Cardiac muscle cell (in vitro differentiated cells and primary cell): ENCODE measurements at regions not wholly inside any gene's neighbourhood (a gene's known extent, or its start where the extent isn't known, plus 50 kb on each side); places are given as distances from the start of the nearest gene placed in this dataset.
A peak's percentile ranks its signal among the peaks of the same experiment; 100 is the strongest.

Experiments used
- DNase-seq, 2 donors: peaks; one replicate each; pipeline versions ENCODE4 v3.0.0 to v3.0.0-alpha.2; 2010 to 2017; ENCODE audit warnings: low read depth in 1 of 2, low spot score in 1 of 2
- H3K27ac ChIP-seq: fragments of 200-600 bp; sonication (generic); 2 replicates; pipeline ENCODE4 v1.5.1; 2016
- H3K27me3 ChIP-seq: fragments of 200-600 bp; sonication (generic); 2 replicates; pipeline ENCODE4 v1.6.0; 2016; ENCODE audit warnings: control low read depth
- H3K36me3 ChIP-seq: fragments of 200-600 bp; sonication (generic); 2 replicates; pipeline ENCODE4 v1.5.1; 2016; ENCODE audit warnings: control low read depth
- H3K4me1 ChIP-seq: fragments of 200-600 bp; sonication (generic); 2 replicates; pipeline ENCODE4 v1.8.1; 2017; ENCODE audit warnings: low read depth, mild to moderate bottlenecking, mixed run types
- H3K4me3 ChIP-seq: fragments of 200-600 bp; sonication (generic); 2 replicates; pipeline ENCODE4 v1.5.1; 2016; ENCODE audit warnings: mild to moderate bottlenecking
- H3K9me3 ChIP-seq: fragments of 200-600 bp; sonication (generic); 2 replicates; pipeline ENCODE4 v1.5.1; 2017; ENCODE audit warnings: low read depth, mild to moderate bottlenecking, control low read depth
- TF ChIP-seq, protein P1 (sequence below): IDR thresholded peaks from 2 replicates; pipeline ENCODE4 v1.5.1; 2012; ENCODE audit warnings: low read depth, mild to moderate bottlenecking, low read length

- Histone ChIP-seq H3K9me3 (no peaks in the 10 kb centered on the region), H3K27me3 (no peaks in the 10 kb centered on the region), H3K36me3 (no peaks in the 10 kb centered on the region), H3K4me3 (no peak overlapping the region), H3K27ac (no peak overlapping the region), H3K4me1 (no peaks in the 10 kb centered on the region)
- no peak for DNase-seq
- TF ChIP-seq, protein P1, sequence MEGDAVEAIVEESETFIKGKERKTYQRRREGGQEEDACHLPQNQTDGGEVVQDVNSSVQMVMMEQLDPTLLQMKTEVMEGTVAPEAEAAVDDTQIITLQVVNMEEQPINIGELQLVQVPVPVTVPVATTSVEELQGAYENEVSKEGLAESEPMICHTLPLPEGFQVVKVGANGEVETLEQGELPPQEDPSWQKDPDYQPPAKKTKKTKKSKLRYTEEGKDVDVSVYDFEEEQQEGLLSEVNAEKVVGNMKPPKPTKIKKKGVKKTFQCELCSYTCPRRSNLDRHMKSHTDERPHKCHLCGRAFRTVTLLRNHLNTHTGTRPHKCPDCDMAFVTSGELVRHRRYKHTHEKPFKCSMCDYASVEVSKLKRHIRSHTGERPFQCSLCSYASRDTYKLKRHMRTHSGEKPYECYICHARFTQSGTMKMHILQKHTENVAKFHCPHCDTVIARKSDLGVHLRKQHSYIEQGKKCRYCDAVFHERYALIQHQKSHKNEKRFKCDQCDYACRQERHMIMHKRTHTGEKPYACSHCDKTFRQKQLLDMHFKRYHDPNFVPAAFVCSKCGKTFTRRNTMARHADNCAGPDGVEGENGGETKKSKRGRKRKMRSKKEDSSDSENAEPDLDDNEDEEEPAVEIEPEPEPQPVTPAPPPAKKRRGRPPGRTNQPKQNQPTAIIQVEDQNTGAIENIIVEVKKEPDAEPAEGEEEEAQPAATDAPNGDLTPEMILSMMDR = no peak
Observed at GRCh38 chr10:75303045-75303777, 67.5 kb upstream of the COMTD1 start.

GRCh38 chr10:75302029-75302428 lies 66.3 kb upstream of the COMTD1 start:
- TF ChIP-seq, protein P1 = no peak
- H3K36me3 ChIP-seq = no peaks in the 10 kb centered on the region

GRCh38 chr10:75297021-75297599 lies 61.4 kb upstream of the COMTD1 start:
- TF ChIP-seq, protein P1 = no peak
- H3K9me3 ChIP-seq = no peaks in the 10 kb centered on the region
- no peak for DNase-seq
- no peaks in the 10 kb centered on the region for H3K36me3 ChIP-seq
- no peak overlapping the region for H3K4me3 ChIP-seq
- peaks cover 36% of the 10 kb centered on the region for H3K4me1 ChIP-seq
- H3K27me3 ChIP-seq = no peaks in the 10 kb centered on the region
- H3K27ac ChIP-seq = peak overlapping the region; percentile 97

More at GRCh38 chr10:75302029-75302428, 66.3 kb upstream of the COMTD1 start:
- H3K4me3 ChIP-seq = no peak overlapping the region
- peaks cover 6% of the 10 kb centered on the region for H3K4me1 ChIP-seq
- H3K27ac ChIP-seq = no peak overlapping the region
- no peak for DNase-seq
- H3K9me3 ChIP-seq = no peaks in the 10 kb centered on the region
- H3K27me3 ChIP-seq = no peaks in the 10 kb centered on the region

- TF ChIP-seq, protein P1 = no peak
- Histone ChIP-seq H3K4me1 (peaks cover 36% of the 10 kb centered on the region), H3K27me3 (no peaks in the 10 kb centered on the region), H3K27ac (peak overlapping the region; percentile 97), H3K9me3 (no peaks in the 10 kb centered on the region), H3K4me3 (peak overlapping the region; percentile 25), H3K36me3 (no peaks in the 10 kb centered on the region)
- DNase-seq = peak; percentile 13 to 39
Observed at GRCh38 chr10:75295868-75296441, 60.2 kb upstream of the COMTD1 start.

DNA sequence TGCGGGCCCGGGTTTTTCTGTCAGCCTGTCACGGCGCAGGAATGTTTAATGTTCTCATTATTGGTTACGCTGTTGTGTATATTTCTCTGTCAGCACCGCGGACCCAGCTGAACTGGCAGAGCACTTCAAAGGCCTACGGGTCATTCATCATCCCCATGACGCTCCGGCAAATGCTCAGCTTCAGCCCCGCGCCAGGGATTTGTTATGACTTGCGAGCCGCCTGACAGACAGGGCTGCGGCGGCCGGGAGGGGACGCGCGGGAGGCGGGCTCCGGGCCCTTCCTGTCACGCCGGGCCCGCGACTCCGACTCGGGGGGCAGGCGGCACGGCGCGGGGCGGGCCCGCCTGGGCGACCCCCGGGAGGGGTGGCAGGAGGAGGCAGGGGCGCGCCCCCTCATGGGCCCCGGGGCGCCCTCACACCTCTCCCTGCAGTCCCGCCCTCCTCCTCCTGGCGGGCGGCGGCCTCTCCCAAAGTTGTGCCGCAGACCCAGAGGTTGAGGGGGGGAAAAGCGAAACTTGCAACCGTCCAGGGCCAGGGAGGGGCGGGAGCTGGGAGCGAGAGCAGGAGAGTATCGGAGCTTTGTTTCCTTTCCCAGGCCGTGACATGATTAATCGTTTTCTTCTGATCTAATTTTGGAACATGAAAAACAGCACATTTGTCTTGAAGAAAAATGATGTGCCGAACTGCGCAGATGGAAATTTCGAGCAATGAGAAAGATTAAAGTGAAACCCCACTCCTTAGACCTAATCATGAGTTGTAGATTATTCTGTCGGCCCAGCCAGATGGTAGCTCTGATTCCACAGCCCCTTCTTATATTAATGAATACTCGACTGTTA lies 59.3 kb upstream of the COMTD1 start:
- H3K4me1 ChIP-seq = peaks cover 36% of the 10 kb centered on the region
- no peaks in the 10 kb centered on the region for H3K27me3 ChIP-seq
- no peaks in the 10 kb centered on the region for H3K36me3 ChIP-seq
- TF ChIP-seq, protein P1 = peak; percentile 2
- DNase-seq = peak; percentile 82 to 96
- H3K9me3 ChIP-seq = no peaks in the 10 kb centered on the region
- peak overlapping the region; percentile 25 for H3K4me3 ChIP-seq
- H3K27ac ChIP-seq = peak overlapping the region; percentile 97
